ENCODE measurements at regions not wholly inside any gene's neighbourhood (a gene's known extent, or its start where the extent isn't known, plus 50 kb on each side); places are given as distances from the start of the nearest gene placed in this dataset.
A peak's percentile ranks its signal among the peaks of the same experiment; 100 is the strongest.
"Not testable (repeated sequence)": the region's sequence is repeated elsewhere in the genome, so short reads cannot be mapped to it uniquely, and the experiment has no call there.

- H3K4me3 Mint-ChIP-seq; H3K36me3 Mint-ChIP-seq; H3K9me3 Mint-ChIP-seq; H3K27me3 Mint-ChIP-seq (ENCODE audit: low read depth in 3 of 3); DNase-seq: not testable (repeated sequence)
- peaks cover 8 to 14% of the 10 kb centered on the region in 2 donors for H3K4me1 Mint-ChIP-seq
- H3K27ac Mint-ChIP-seq = peak overlapping the region in 1 of 6 donors; percentile 1
Measured at GRCh38 chr4:9702696-9703095, 78.7 kb upstream of the DRD5 start.

- H3K27ac Mint-ChIP-seq = peak overlapping the region in 1 of 6 donors; percentile 20
- H3K9me3 Mint-ChIP-seq = no peaks in the 10 kb centered on the region
- H3K36me3 Mint-ChIP-seq = no peaks in the 10 kb centered on the region
- peak overlapping the region in 1 of 5 donors; percentile 2 for H3K4me3 Mint-ChIP-seq
- peak; percentile 53 for DNase-seq
- H3K27me3 Mint-ChIP-seq (ENCODE audit: low read depth in 3 of 3) = peaks cover 4 to 5% (median 5%) of the 10 kb centered on the region in 3 donors
- peaks cover 8 to 14% of the 10 kb centered on the region in 2 donors for H3K4me1 Mint-ChIP-seq
Measured at GRCh38 chr4:9703391-9703790, 78.0 kb upstream of the DRD5 start.

- DNase-seq; H3K36me3 Mint-ChIP-seq; H3K27me3 Mint-ChIP-seq (ENCODE audit: low read depth in 3 of 3); H3K9me3 Mint-ChIP-seq; H3K4me3 Mint-ChIP-seq; H3K27ac Mint-ChIP-seq: not testable (repeated sequence)
- peaks cover 8 to 14% of the 10 kb centered on the region in 2 donors for H3K4me1 Mint-ChIP-seq
Measured at GRCh38 chr4:9704126-9704525, 77.3 kb upstream of the DRD5 start.

GRCh38 chr4:9704551-9705332, 76.7 kb upstream of the DRD5 start:
- Mint-ChIP-seq H3K27me3 (ENCODE audit: low read depth in 3 of 3) (peaks cover 4 to 7% (median 5%) of the 10 kb centered on the region in 3 donors), H3K4me3 (no peak overlapping the region), H3K4me1 (peaks cover 8 to 14% of the 10 kb centered on the region in 2 donors), H3K27ac (no peak overlapping the region), H3K9me3 (no peaks in the 10 kb centered on the region), H3K36me3 (no peaks in the 10 kb centered on the region)
- no peak for DNase-seq

GRCh38 chr4:9707281-9707680, 74.2 kb upstream of the DRD5 start:
- H3K4me1 Mint-ChIP-seq = peaks cover 8 to 14% of the 10 kb centered on the region in 2 donors
- not testable (repeated sequence) for DNase-seq; H3K9me3 Mint-ChIP-seq; H3K4me3 Mint-ChIP-seq; H3K27me3 Mint-ChIP-seq (ENCODE audit: low read depth in 3 of 3); H3K36me3 Mint-ChIP-seq; H3K27ac Mint-ChIP-seq

- H3K9me3 Mint-ChIP-seq; DNase-seq; H3K27me3 Mint-ChIP-seq (ENCODE audit: low read depth in 3 of 3); H3K4me3 Mint-ChIP-seq; H3K27ac Mint-ChIP-seq; H3K36me3 Mint-ChIP-seq: not testable (repeated sequence)
- peaks cover 8 to 14% of the 10 kb centered on the region in 2 donors for H3K4me1 Mint-ChIP-seq
Measured at GRCh38 chr4:9707936-9708335, 73.5 kb upstream of the DRD5 start.

- DNase-seq = no peak
- Mint-ChIP-seq H3K27ac (no peak overlapping the region), H3K4me1 (no peaks in the 10 kb centered on the region), H3K9me3 (no peaks in the 10 kb centered on the region), H3K4me3 (no peak overlapping the region), H3K36me3 (no peaks in the 10 kb centered on the region), H3K27me3 (ENCODE audit: low read depth in 3 of 3) (peaks cover 0 to 5% (median 4%) of the 10 kb centered on the region in 3 donors)
Measured at GRCh38 chr4:9709724-9710123, 71.7 kb upstream of the DRD5 start.

GRCh38 chr4:9715271-9715670, 66.2 kb upstream of the DRD5 start:
- peaks cover 0 to 14% (median 4%) of the 10 kb centered on the region in 3 donors for H3K27me3 Mint-ChIP-seq (ENCODE audit: low read depth in 3 of 3)
- not testable (repeated sequence) for DNase-seq, H3K4me3 Mint-ChIP-seq, H3K36me3 Mint-ChIP-seq, H3K9me3 Mint-ChIP-seq, H3K4me1 Mint-ChIP-seq, H3K27ac Mint-ChIP-seq

GRCh38 chr4:9716093-9716492, 65.3 kb upstream of the DRD5 start:
- Mint-ChIP-seq H3K36me3 (no peaks in the 10 kb centered on the region), H3K4me1 (no peaks in the 10 kb centered on the region), H3K27ac (no peak overlapping the region), H3K9me3 (no peaks in the 10 kb centered on the region), H3K27me3 (ENCODE audit: low read depth in 3 of 3) (peaks cover 2 to 20% (median 2%) of the 10 kb centered on the region in 3 donors), H3K4me3 (no peak overlapping the region)
- DNase-seq = no peak

- H3K4me3 Mint-ChIP-seq, H3K9me3 Mint-ChIP-seq, DNase-seq, H3K4me1 Mint-ChIP-seq, H3K36me3 Mint-ChIP-seq, H3K27ac Mint-ChIP-seq: not testable (repeated sequence)
- peaks cover 2 to 20% (median 7%) of the 10 kb centered on the region in 3 donors for H3K27me3 Mint-ChIP-seq (ENCODE audit: low read depth in 3 of 3)
Measured at GRCh38 chr4:9718246-9718939, 63.0 kb upstream of the DRD5 start.

GRCh38 chr4:9722131-9722530, 59.3 kb upstream of the DRD5 start:
- not testable (repeated sequence) for H3K36me3 Mint-ChIP-seq, H3K9me3 Mint-ChIP-seq, H3K4me3 Mint-ChIP-seq, H3K4me1 Mint-ChIP-seq, DNase-seq, H3K27ac Mint-ChIP-seq
- H3K27me3 Mint-ChIP-seq (ENCODE audit: low read depth in 3 of 3) = peaks cover 2 to 17% (median 6%) of the 10 kb centered on the region in 3 donors

Data from immature natural killer cell (primary cell).